IMR-90 (cell line): ENCODE measurements at regions not wholly inside any gene's neighbourhood (a gene's known extent, or its start where the extent isn't known, plus 50 kb on each side); places are given as distances from the start of the nearest gene placed in this dataset.

ENCODE experiments used
- ATAC-seq: fragments of 200-7000 bp; cut with Tn5 transposase; 2 replicates; pipeline ENCODE4 v1.9.1; 2020; ENCODE audit warnings: low read depth, mild to moderate bottlenecking, moderate library complexity
- BruUV-seq: library from RNA; stranded (reverse); fragments of 400-500 nt; replicated peaks from 2 replicates; lab custom pipeline; 2021; lab: Mats Ljungman, UMichigan
- CTCF ChIA-PET: fragments of 300-600 bp; formaldehyde crosslinking; extraction: SDS; loops from one replicate; lab custom pipeline; 2021; ENCODE audit warnings: antibody characterized with exemption; lab: Yijun Ruan, JAX
- POLR2A ChIA-PET: fragments of 300-600 bp; sonication (Branson Sonifier 250); formaldehyde crosslinking; loops from one replicate; lab custom pipeline; 2022; ENCODE audit warnings: antibody characterized with exemption; ENCODE audit not compliant: unreplicated experiment; lab: Charles Lee
- DNase-seq: peaks from one replicate; pipeline ENCODE4 v3.0.0; 2013
- H2AFZ ChIP-seq: replicated peaks from 2 replicates; pipeline ENCODE3; 2013; ENCODE audit warnings: low read length, mild to moderate bottlenecking; ENCODE audit not compliant: poor library complexity
- H2AK5ac ChIP-seq: 2 replicates; pipeline ENCODE4 v1.6.1; 2013; ENCODE audit warnings: low read depth, low read length, inconsistent platforms
- H2AK9ac ChIP-seq: replicated peaks from 2 replicates; pipeline ENCODE3; 2013; ENCODE audit warnings: mild to moderate bottlenecking, low read depth, low read length, moderate library complexity; ENCODE audit not compliant: poor library complexity
- H2BK120ac ChIP-seq: 2 replicates; pipeline ENCODE4 v1.6.1; 2013; ENCODE audit warnings: low read depth, low read length, inconsistent platforms
- H2BK15ac ChIP-seq: 3 replicates; pipeline ENCODE4 v1.6.1; 2013; ENCODE audit warnings: low read depth, low read length, inconsistent platforms
- H2BK20ac ChIP-seq: 2 replicates; pipeline ENCODE4 v1.6.1; 2013; ENCODE audit warnings: low read depth, mild to moderate bottlenecking, inconsistent platforms, low read length, moderate library complexity
- H2BK5ac ChIP-seq: 2 replicates; pipeline ENCODE4 v1.6.1; 2013; ENCODE audit warnings: mild to moderate bottlenecking, low read depth, low read length, inconsistent platforms; ENCODE audit not compliant: poor library complexity, severe bottlenecking
- H3K14ac ChIP-seq: replicated peaks from 2 replicates; pipeline ENCODE4 v1.6.1; 2013; ENCODE audit warnings: low read depth, low read length, inconsistent platforms
- H3K18ac ChIP-seq: 2 replicates; pipeline ENCODE4 v1.6.1; 2013; ENCODE audit warnings: low read depth, low read length, control low read depth
- H3K23ac ChIP-seq: 2 replicates; pipeline ENCODE4 v1.6.1; 2013; ENCODE audit warnings: low read depth, low read length, inconsistent platforms
- H3K27ac ChIP-seq: 2 replicates; pipeline ENCODE4 v1.5.1; 2013; ENCODE audit warnings: mild to moderate bottlenecking, control low read depth, low read length; ENCODE audit not compliant: insufficient read depth
- H3K27me3 ChIP-seq: 2 replicates; pipeline ENCODE4 v1.6.1; 2013; ENCODE audit warnings: low read length; ENCODE audit not compliant: control insufficient read depth, insufficient read depth
- H3K36me3 ChIP-seq: 2 replicates; pipeline ENCODE4 v1.6.1; 2013; ENCODE audit warnings: low read length, mixed read lengths; ENCODE audit not compliant: control insufficient read depth, insufficient read depth
- H3K4ac ChIP-seq: 2 replicates; pipeline ENCODE4 v1.6.1; 2013; ENCODE audit warnings: low read depth, low read length, inconsistent platforms
- H3K4me1 ChIP-seq: 2 replicates; pipeline ENCODE4 v1.6.1; 2013; ENCODE audit warnings: low read length, mixed read lengths; ENCODE audit not compliant: control insufficient read depth, insufficient read depth
- H3K4me2 ChIP-seq: 2 replicates; pipeline ENCODE4 v1.6.1; 2013; ENCODE audit warnings: low read depth, mild to moderate bottlenecking, control low read depth, low read length, moderate library complexity
- H3K4me3 ChIP-seq: 2 replicates; pipeline ENCODE4 v1.5.1; 2013; ENCODE audit warnings: low read depth, mild to moderate bottlenecking, control low read depth, low read length, moderate library complexity; ENCODE audit not compliant: insufficient read depth
- H3K56ac ChIP-seq: 2 replicates; pipeline ENCODE4 v1.6.1; 2013; ENCODE audit warnings: low read length, inconsistent platforms; ENCODE audit not compliant: insufficient read depth; ENCODE audit errors: extremely low read depth
- H3K79me1 ChIP-seq, 2 experiments: 2 replicates each; pipeline ENCODE4 v1.6.1; 2013; ENCODE audit warnings: low read length in 2 of 2, inconsistent platforms in 1 of 2, low read depth in 1 of 2
- H3K9ac ChIP-seq: 2 replicates; pipeline ENCODE4 v1.6.1; 2013; ENCODE audit warnings: low read depth, low read length, control low read depth
- H3K9me1 ChIP-seq: 2 replicates; pipeline ENCODE4 v1.6.1; 2013; ENCODE audit warnings: low read length, inconsistent platforms; ENCODE audit not compliant: insufficient read depth
- H3K9me3 ChIP-seq: 2 replicates; pipeline ENCODE4 v1.6.1; 2013; ENCODE audit warnings: low read length; ENCODE audit not compliant: control insufficient read depth, insufficient read depth
- H4K20me1 ChIP-seq: 2 replicates; pipeline ENCODE4 v1.6.1; 2013; ENCODE audit warnings: low read length, inconsistent platforms; ENCODE audit not compliant: insufficient read depth
- H4K5ac ChIP-seq: 2 replicates; pipeline ENCODE4 v1.6.1; 2013; ENCODE audit warnings: mild to moderate bottlenecking, low read depth, low read length, control low read depth
- H4K8ac ChIP-seq, 2 experiments: 2 replicates each; pipeline ENCODE4 v1.6.1; 2013; ENCODE audit warnings: low read depth in 2 of 2, low read length in 2 of 2, control low read depth in 1 of 2, inconsistent platforms in 1 of 2
- H4K91ac ChIP-seq: 2 replicates; pipeline ENCODE4 v1.6.1; 2013; ENCODE audit warnings: low read depth, low read length, inconsistent platforms; ENCODE audit not compliant: insufficient read depth
- FOS ChIP-seq: fragments of 150-350 bp; IDR thresholded peaks from 2 replicates; pipeline ENCODE4 v1.6.1; 2016; ENCODE audit warnings: low read depth, low read length
- MAFK ChIP-seq: IDR thresholded peaks from 2 replicates; pipeline ENCODE4 v1.6.1; 2012; ENCODE audit warnings: low read depth, low read length, improper control_type of control experiment
- MXI1 ChIP-seq: IDR thresholded peaks from 2 replicates; pipeline ENCODE4 v1.6.1; 2012; ENCODE audit warnings: low read depth, mild to moderate bottlenecking, low read length, moderate library complexity, borderline replicate concordance
- RAD21 ChIP-seq: IDR thresholded peaks from 2 replicates; pipeline ENCODE4 v1.6.1; 2012; ENCODE audit warnings: low read length, improper control_type of control experiment
- RCOR1 ChIP-seq: IDR thresholded peaks from 2 replicates; pipeline ENCODE4 v1.6.1; 2012; ENCODE audit warnings: mild to moderate bottlenecking, low read length, improper control_type of control experiment; ENCODE audit not compliant: insufficient replicate concordance
- WGBS, 2 experiments: methylation state at CpG; one replicate each; pipeline versions ENCODE4 v1.1.5 to v1.1.7; 2013; ENCODE audit warnings: missing lambda C conversion rate in 2 of 2; ENCODE audit not compliant: insufficient read length in 1 of 2; ENCODE audit errors: extremely low coverage in 2 of 2; 5-methylcytosine and 5-hydroxymethylcytosine counted together
- dilution Hi-C: fragments of 300-500 bp; cut with HindIII; formaldehyde crosslinking; loops from one replicate; pipeline ENCODE4 v1.14.3; 2018; ENCODE audit warnings: low sequenced_read_pairs; ENCODE audit not compliant: unreplicated experiment
- in situ Hi-C: fragments of 300-500 bp; cut with MboI; formaldehyde crosslinking; loops from 3 replicates; pipeline ENCODE4 v1.14.3; 2019; ENCODE audit warnings: low sequenced_read_pairs, inconsistent platforms, mixed read lengths
- intact Hi-C: fragments of 100-400 bp; cut with micrococcal nuclease; formaldehyde crosslinking; loops from 2 replicates; pipeline ENCODE4 v1.10.0; 2022

DNA sequence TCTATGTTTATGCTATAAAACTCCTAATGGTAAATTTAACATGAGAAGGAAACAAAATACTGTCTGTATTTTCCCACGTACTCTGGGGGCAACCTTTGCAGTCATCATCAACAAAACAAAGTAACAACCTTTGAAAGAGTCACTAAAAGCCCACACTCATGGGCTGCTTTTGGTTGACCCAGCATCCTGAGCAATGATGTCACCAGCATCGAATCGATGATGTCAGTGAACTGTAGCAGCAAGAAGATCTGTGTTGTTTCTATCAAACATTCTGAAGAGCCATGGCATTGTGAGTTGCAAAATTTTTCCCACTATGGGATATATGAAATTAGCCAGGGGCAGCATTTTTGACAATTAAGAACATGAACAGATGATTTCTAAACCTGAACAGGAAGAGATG lies 300.1 kb downstream of the HIVEP2 start:
- in situ Hi-C loops (no loop called here), intact Hi-C loops (no loop called here), dilution Hi-C loops (no loop called here)
- H2BK15ac ChIP-seq, result no peak overlapping the region
- H4K5ac ChIP-seq, result no peak overlapping the region
- peaks cover 16% of the 10 kb centered on the region for H3K27me3 ChIP-seq
- no peak overlapping the region for H3K9ac ChIP-seq
- no peak overlapping the region for H2AK5ac ChIP-seq
- no peaks in the 10 kb centered on the region for H3K36me3 ChIP-seq
- H3K4me1 ChIP-seq, result no peaks in the 10 kb centered on the region
- no peak overlapping the region for H3K27ac ChIP-seq
- POLR2A ChIA-PET, result no interaction called here
- H4K20me1 ChIP-seq, result no peaks in the 10 kb centered on the region
- H3K4ac ChIP-seq, result no peak overlapping the region
- ATAC-seq (no peak), DNase-seq (no peak)
- H3K14ac ChIP-seq, result no peak overlapping the region
- H3K56ac ChIP-seq, result no peak overlapping the region
- no peak overlapping the region for H3K23ac ChIP-seq
- no CpG with 5 or more reads among the region's 3 CpGs for WGBS, 2 experiments
- H3K4me3 ChIP-seq, result no peak overlapping the region
- no peak overlapping the region for H4K8ac ChIP-seq
- no peak overlapping the region for H2AK9ac ChIP-seq
- no peak overlapping the region for H2AFZ ChIP-seq
- no peak overlapping the region for H2BK5ac ChIP-seq
- H4K91ac ChIP-seq, result no peak overlapping the region
- no peak overlapping the region for H3K18ac ChIP-seq
- H3K79me1 ChIP-seq, result no peaks in the 10 kb centered on the region
- no peak overlapping the region for H2BK120ac ChIP-seq
- no peak overlapping the region for H2BK20ac ChIP-seq
- no peaks in the 10 kb centered on the region for H3K9me3 ChIP-seq
- no peak for TF ChIP-seq RCOR1
- TF ChIP-seq FOS, result no peak
- no peak for TF ChIP-seq MXI1
- no peak for TF ChIP-seq MAFK
- no peak for TF ChIP-seq RAD21
- no TSS peak for BruUV-seq
- CTCF ChIA-PET, result interaction anchor here (0.6 kb wide), 1 partner anchor 783 kb away, joined by 4 read pairs; no protein-coding TSS in a partner anchor
- no peak overlapping the region for H3K4me2 ChIP-seq
- H3K9me1 ChIP-seq, result no peaks in the 10 kb centered on the region
